H9 (cell line): ENCODE measurements at regions not wholly inside any gene's neighbourhood (a gene's known extent, or its start where the extent isn't known, plus 50 kb on each side); places are given as distances from the start of the nearest gene placed in this dataset.

Experiments used
- DNase-seq: peaks from one replicate; pipeline ENCODE4 v3.0.0-alpha.2; 2017
- H2AFZ ChIP-seq: one replicate; pipeline ENCODE4 v1.6.1; 2013; ENCODE audit warnings: mild to moderate bottlenecking, low read length, control low read depth, moderate library complexity
- H2AK5ac ChIP-seq: 2 replicates; pipeline ENCODE4 v1.6.1; 2013; ENCODE audit warnings: low read length, control low read depth, mixed read lengths; ENCODE audit not compliant: insufficient read length
- H2BK120ac ChIP-seq: one replicate; pipeline ENCODE4 v1.6.1; 2013; ENCODE audit warnings: low read depth, mild to moderate bottlenecking, low read length, control low read depth, inconsistent platforms; ENCODE audit not compliant: poor library complexity, severe bottlenecking
- H2BK12ac ChIP-seq: 2 replicates; pipeline ENCODE4 v1.6.1; 2013; ENCODE audit warnings: low read length, control low read depth, mixed read lengths, low read depth; ENCODE audit not compliant: insufficient read length
- H2BK15ac ChIP-seq: 2 replicates; pipeline ENCODE4 v1.6.1; 2013; ENCODE audit warnings: low read depth, low read length, control low read depth
- H2BK20ac ChIP-seq: one replicate; pipeline ENCODE4 v1.6.1; 2013; ENCODE audit warnings: low read depth, mild to moderate bottlenecking, low read length, control low read depth, inconsistent platforms; ENCODE audit not compliant: poor library complexity, severe bottlenecking
- H2BK5ac ChIP-seq: 2 replicates; pipeline ENCODE4 v1.6.1; 2013; ENCODE audit warnings: low read length, control low read depth, mixed read lengths; ENCODE audit not compliant: insufficient read length
- H3K14ac ChIP-seq: 2 replicates; pipeline ENCODE4 v1.6.1; 2013; ENCODE audit warnings: low read length, control low read depth; ENCODE audit not compliant: insufficient read depth
- H3K18ac ChIP-seq: 2 replicates; pipeline ENCODE4 v1.6.1; 2013; ENCODE audit warnings: low read depth, mild to moderate bottlenecking, mixed read lengths, low read length, control low read depth; ENCODE audit not compliant: insufficient read length
- H3K23ac ChIP-seq: 2 replicates; pipeline ENCODE4 v1.6.1; 2013; ENCODE audit warnings: low read length, control low read depth, mixed read lengths, low read depth; ENCODE audit not compliant: insufficient read length
- H3K23me2 ChIP-seq: 2 replicates; pipeline ENCODE4 v1.6.1; 2013; ENCODE audit warnings: low read depth, mild to moderate bottlenecking, mixed read lengths, low read length, control low read depth; ENCODE audit not compliant: insufficient read length, poor library complexity, severe bottlenecking
- H3K27ac ChIP-seq: 2 replicates; pipeline ENCODE4 v1.5.1; 2013; ENCODE audit warnings: low read length, control low read depth, mixed read lengths, low read depth; ENCODE audit not compliant: insufficient read length
- H3K27me3 ChIP-seq: 2 replicates; pipeline ENCODE4 v1.6.1; 2013; ENCODE audit warnings: low read length, control low read depth, inconsistent platforms; ENCODE audit not compliant: insufficient read depth
- H3K4ac ChIP-seq: 2 replicates; pipeline ENCODE4 v1.6.1; 2013; ENCODE audit warnings: low read depth, mild to moderate bottlenecking, control low read depth, inconsistent platforms, low read length, moderate library complexity
- H3K4me1 ChIP-seq: 2 replicates; pipeline ENCODE4 v1.6.1; 2013; ENCODE audit warnings: low read length, control low read depth, inconsistent platforms; ENCODE audit not compliant: insufficient read depth
- H3K4me2 ChIP-seq: 2 replicates; pipeline ENCODE4 v1.6.1; 2013; ENCODE audit warnings: low read length, control low read depth, mixed read lengths; ENCODE audit not compliant: insufficient read length, insufficient read depth
- H3K56ac ChIP-seq: 2 replicates; pipeline ENCODE4 v1.6.1; 2013; ENCODE audit warnings: low read depth, mild to moderate bottlenecking, mixed read lengths, low read length, control low read depth; ENCODE audit not compliant: insufficient read length
- H3K79me1 ChIP-seq: 2 replicates; pipeline ENCODE4 v1.6.1; 2013; ENCODE audit warnings: low read depth, mild to moderate bottlenecking, moderate library complexity, low read length, control low read depth, inconsistent platforms; ENCODE audit not compliant: insufficient read depth, poor library complexity, severe bottlenecking
- H3K79me2 ChIP-seq: 2 replicates; pipeline ENCODE4 v1.6.1; 2013; ENCODE audit warnings: low read length, control low read depth, inconsistent platforms; ENCODE audit not compliant: insufficient read depth
- H3K9ac ChIP-seq: 2 replicates; pipeline ENCODE4 v1.6.1; 2013; ENCODE audit warnings: low read length, control low read depth, mixed read lengths; ENCODE audit not compliant: insufficient read length; ENCODE audit errors: extremely low read depth
- H3K9me3 ChIP-seq: one replicate; pipeline ENCODE4 v1.6.1; 2013; ENCODE audit warnings: low read depth, low read length, inconsistent platforms; ENCODE audit not compliant: control insufficient read depth
- H3T11ph ChIP-seq: one replicate; pipeline ENCODE4 v1.6.1; 2013; ENCODE audit warnings: mild to moderate bottlenecking, low read length, control low read depth, inconsistent platforms
- H4K20me1 ChIP-seq: one replicate; pipeline ENCODE4 v1.6.1; 2013; ENCODE audit not compliant: control insufficient read depth, insufficient read length, insufficient read depth
- H4K5ac ChIP-seq: 2 replicates; pipeline ENCODE4 v1.6.1; 2013; ENCODE audit warnings: low read depth, mild to moderate bottlenecking, mixed read lengths, low read length, control low read depth; ENCODE audit not compliant: insufficient read length
- H4K8ac ChIP-seq: replicated peaks from 2 replicates; pipeline ENCODE4 v1.6.1; 2013; ENCODE audit warnings: low read length, control low read depth, mixed read lengths, low read depth; ENCODE audit not compliant: insufficient read length
- H4K91ac ChIP-seq: 2 replicates; pipeline ENCODE4 v1.6.1; 2013; ENCODE audit warnings: low read depth, mild to moderate bottlenecking, moderate library complexity, mixed read lengths, low read length, control low read depth; ENCODE audit not compliant: insufficient read length
- H3K27ac Mint-ChIP-seq, 3 experiments: 2 replicates in 2 of 3; 3 replicates in 1 of 3; pipeline ENCODE4 v1.8.0; 2020 to 2021; ENCODE audit warnings: mixed read lengths in 3 of 3, mild to moderate bottlenecking in 1 of 3, moderate library complexity in 1 of 3
- H3K27me3 Mint-ChIP-seq: 2 replicates; pipeline ENCODE4 v1.8.0; 2021; ENCODE audit warnings: low read depth, mild to moderate bottlenecking, moderate library complexity, mixed read lengths
- H3K36me3 Mint-ChIP-seq, 3 experiments: 2 replicates in 2 of 3; 3 replicates in 1 of 3; pipeline ENCODE4 v1.8.0; 2020 to 2021; ENCODE audit warnings: low read depth in 3 of 3, mixed read lengths in 3 of 3; ENCODE audit not compliant: insufficient read depth in 1 of 3
- H3K4me1 Mint-ChIP-seq, 2 experiments: 2 replicates each; pipeline ENCODE4 v1.8.0; 2020; ENCODE audit warnings: mixed read lengths in 2 of 2
- H3K4me3 Mint-ChIP-seq, 2 experiments: 2 replicates in 1 of 2; 3 replicates in 1 of 2; pipeline ENCODE4 v1.8.0; 2020 to 2021; ENCODE audit warnings: mild to moderate bottlenecking in 2 of 2, mixed read lengths in 2 of 2, moderate library complexity in 1 of 2
- H3K9me3 Mint-ChIP-seq, 2 experiments: 2 replicates in 1 of 2; 3 replicates in 1 of 2; pipeline ENCODE4 v1.8.0; 2020; ENCODE audit warnings: mild to moderate bottlenecking in 2 of 2, mixed read lengths in 2 of 2, moderate library complexity in 1 of 2
- WGBS: extraction: QIAGEN DNeasy Blood & Tissue Kit; methylation state at CpG from one replicate; pipeline ENCODE4 v1.1.7; 2013; ENCODE audit warnings: missing lambda C conversion rate, low lambda C conversion rate, mixed read lengths; ENCODE audit not compliant: insufficient read length; ENCODE audit errors: extremely low coverage; 5-methylcytosine and 5-hydroxymethylcytosine counted together
- TF ChIP-seq, protein P1 (sequence below): fragments of 200-600 bp; sonication (generic); conservative IDR thresholded peaks from 3 replicates; pipeline ENCODE4 v1.8.0; 2021; ENCODE audit warnings: antibody characterized with exemption, mild to moderate bottlenecking

DNA sequence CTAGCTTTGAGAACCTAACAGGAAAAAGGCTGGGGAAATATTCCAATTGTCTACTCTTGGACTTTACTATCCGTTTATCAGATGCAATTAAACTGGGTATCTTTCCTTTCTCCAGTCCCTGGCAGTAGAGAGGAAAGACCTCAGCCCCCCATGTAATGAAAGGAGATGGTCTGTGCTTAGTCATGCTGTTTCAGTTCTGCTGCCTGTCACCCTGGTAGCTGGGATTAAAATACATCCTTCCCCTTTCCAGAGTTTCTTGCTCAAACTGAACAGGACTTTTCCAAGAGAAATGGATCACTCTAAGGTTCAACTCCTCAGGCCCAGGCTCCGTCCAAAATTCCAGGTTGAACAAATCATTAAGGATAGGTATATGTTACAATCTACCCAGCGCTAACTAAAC is 202.9 kb downstream of the PTEN start:
- H3K27me3 ChIP-seq: no peaks in the 10 kb centered on the region
- H3K4me3 Mint-ChIP-seq: no peak overlapping the region
- no peaks in the 10 kb centered on the region for H3K79me2 ChIP-seq
- H3K9me3 ChIP-seq: no peaks in the 10 kb centered on the region
- H3K4me2 ChIP-seq: no peak overlapping the region
- no peak overlapping the region for H2BK120ac ChIP-seq
- no peaks in the 10 kb centered on the region for H3K4me1 ChIP-seq
- H3K79me1 ChIP-seq: no peaks in the 10 kb centered on the region
- DNase-seq: no peak
- no peak overlapping the region for H3K9ac ChIP-seq
- H4K8ac ChIP-seq: no peak overlapping the region
- H3K23ac ChIP-seq: no peak overlapping the region
- H2BK5ac ChIP-seq: no peak overlapping the region
- no peak overlapping the region for H3K27ac Mint-ChIP-seq
- H3K56ac ChIP-seq: no peak overlapping the region
- H2BK20ac ChIP-seq: no peak overlapping the region
- TF ChIP-seq, protein P1, sequence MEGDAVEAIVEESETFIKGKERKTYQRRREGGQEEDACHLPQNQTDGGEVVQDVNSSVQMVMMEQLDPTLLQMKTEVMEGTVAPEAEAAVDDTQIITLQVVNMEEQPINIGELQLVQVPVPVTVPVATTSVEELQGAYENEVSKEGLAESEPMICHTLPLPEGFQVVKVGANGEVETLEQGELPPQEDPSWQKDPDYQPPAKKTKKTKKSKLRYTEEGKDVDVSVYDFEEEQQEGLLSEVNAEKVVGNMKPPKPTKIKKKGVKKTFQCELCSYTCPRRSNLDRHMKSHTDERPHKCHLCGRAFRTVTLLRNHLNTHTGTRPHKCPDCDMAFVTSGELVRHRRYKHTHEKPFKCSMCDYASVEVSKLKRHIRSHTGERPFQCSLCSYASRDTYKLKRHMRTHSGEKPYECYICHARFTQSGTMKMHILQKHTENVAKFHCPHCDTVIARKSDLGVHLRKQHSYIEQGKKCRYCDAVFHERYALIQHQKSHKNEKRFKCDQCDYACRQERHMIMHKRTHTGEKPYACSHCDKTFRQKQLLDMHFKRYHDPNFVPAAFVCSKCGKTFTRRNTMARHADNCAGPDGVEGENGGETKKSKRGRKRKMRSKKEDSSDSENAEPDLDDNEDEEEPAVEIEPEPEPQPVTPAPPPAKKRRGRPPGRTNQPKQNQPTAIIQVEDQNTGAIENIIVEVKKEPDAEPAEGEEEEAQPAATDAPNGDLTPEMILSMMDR: no peak
- no peak overlapping the region for H2AFZ ChIP-seq
- no peaks in the 10 kb centered on the region; a peak in 1 of 4 replicates for H3K4me1 Mint-ChIP-seq
- H3K9me3 Mint-ChIP-seq: no peaks in the 10 kb centered on the region
- no peak overlapping the region for H3K4ac ChIP-seq
- no peaks in the 10 kb centered on the region for H4K20me1 ChIP-seq
- no peak overlapping the region for H2BK12ac ChIP-seq
- no peak overlapping the region for H3K18ac ChIP-seq
- no peak overlapping the region for H3K27ac ChIP-seq
- no peak overlapping the region for H3T11ph ChIP-seq
- no peak overlapping the region for H2BK15ac ChIP-seq
- no peak overlapping the region for H3K14ac ChIP-seq
- no peak overlapping the region for H4K91ac ChIP-seq
- H3K23me2 ChIP-seq: no peaks in the 10 kb centered on the region
- H2AK5ac ChIP-seq: no peak overlapping the region
- no peaks in the 10 kb centered on the region for H3K27me3 Mint-ChIP-seq
- no peaks in the 10 kb centered on the region for H3K36me3 Mint-ChIP-seq
- H4K5ac ChIP-seq: no peak overlapping the region
- no CpG with 5 or more reads among the region's 3 CpGs for WGBS
